ENCODE measurements at regions not wholly inside any gene's neighbourhood (a gene's known extent, or its start where the extent isn't known, plus 50 kb on each side); places are given as distances from the start of the nearest gene placed in this dataset.

DNA sequence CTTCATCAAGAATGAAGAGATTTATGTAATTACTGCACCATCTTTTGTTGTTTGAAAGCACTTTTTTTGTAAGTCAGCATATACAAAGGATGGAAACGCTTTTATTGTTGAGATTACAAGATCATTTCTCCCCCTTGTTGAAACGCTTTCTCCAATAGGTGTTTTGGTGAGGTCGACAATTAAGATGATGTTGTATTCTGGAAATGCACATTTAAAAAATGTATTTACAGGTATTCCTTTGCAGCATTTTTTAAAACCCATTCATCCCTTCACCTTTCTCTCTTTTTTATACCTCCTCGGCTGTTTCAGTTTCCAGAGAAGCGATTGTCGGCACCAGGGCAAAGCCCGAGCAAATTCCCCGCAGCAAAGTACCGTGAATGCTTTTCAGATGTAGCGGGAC lies 499.9 kb downstream of the VRK1 start:
- no peak for TF ChIP-seq POLR2A (IDR thresholded peaks at IDR 0.05; ENCODE audit: low read length)
- TF ChIP-seq GATA1 (IDR thresholded peaks at IDR 0.05; ENCODE audit: low read depth, low read length) = no peak

Data from erythroblast (primary cell).